NOMO-1 (cell line): ENCODE measurements at regions not wholly inside any gene's neighbourhood (a gene's known extent, or its start where the extent isn't known, plus 50 kb on each side); places are given as distances from the start of the nearest gene placed in this dataset.
"Not testable (repeated sequence)": the region's sequence is repeated elsewhere in the genome, so short reads cannot be mapped to it uniquely, and the experiment has no call there.

ENCODE experiments used
- DNase-seq, 2 experiments: peaks; one replicate each; lab custom pipeline; 2025; ENCODE audit not compliant: unreplicated experiment in 2 of 2; lab: John Stamatoyannopoulos, UW

DNA sequence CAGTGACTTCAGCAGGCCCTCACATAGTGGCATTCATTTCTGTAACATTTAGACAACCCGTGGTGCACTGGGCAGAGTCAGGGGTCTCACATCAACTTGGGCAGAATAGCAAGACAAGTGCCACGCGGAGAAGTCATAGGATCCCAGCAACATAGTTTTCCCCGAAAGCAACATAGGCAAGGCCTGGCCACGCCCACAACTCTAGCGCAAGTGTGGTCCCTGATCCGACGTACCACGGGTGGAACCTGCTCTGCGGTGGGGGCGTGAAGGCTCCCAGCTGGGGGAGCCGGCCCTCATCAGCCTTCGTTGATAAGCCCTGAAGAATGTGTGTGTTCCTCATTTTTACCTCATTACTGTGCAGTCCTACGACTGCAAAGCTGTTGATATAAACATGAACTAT, 261.2 kb downstream of the EIPR1 start:
- DNase-seq = no peak

DNA sequence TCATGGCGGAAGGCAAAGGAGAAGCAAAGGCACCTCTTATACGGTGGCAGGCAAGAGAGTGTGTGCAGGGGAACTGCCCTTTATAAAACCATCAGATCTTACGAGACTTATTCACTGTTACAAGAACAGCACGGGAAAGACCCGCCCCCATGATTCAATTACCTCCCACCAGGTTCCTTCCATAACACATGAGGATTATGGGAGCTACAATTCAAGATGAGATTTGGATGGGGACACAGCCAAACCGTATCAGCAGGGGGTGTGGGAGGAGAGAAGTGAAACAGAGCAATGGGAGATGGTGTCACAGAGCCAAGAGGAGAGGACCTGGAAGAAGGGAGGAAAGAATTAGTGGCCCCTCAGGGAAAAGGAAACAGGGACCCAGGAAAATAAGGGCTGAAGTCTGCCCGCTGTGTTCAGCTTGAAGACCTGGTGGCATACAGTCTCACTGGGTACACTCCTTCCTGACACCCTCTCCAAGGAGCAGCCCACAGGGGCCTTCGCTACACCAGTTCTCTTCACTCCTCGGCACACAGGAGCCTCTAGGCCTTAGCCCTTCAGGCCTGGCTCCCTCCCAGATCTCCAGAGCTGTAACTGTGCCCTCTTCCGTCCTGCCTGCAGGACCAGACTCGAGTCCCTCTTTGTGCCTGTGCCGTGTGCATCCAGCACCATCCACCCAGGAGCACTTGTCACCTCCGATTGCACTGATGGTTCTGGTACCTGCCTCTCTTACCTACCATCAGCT, 262.1 kb downstream of the EIPR1 start:
- DNase-seq = no peak

DNA sequence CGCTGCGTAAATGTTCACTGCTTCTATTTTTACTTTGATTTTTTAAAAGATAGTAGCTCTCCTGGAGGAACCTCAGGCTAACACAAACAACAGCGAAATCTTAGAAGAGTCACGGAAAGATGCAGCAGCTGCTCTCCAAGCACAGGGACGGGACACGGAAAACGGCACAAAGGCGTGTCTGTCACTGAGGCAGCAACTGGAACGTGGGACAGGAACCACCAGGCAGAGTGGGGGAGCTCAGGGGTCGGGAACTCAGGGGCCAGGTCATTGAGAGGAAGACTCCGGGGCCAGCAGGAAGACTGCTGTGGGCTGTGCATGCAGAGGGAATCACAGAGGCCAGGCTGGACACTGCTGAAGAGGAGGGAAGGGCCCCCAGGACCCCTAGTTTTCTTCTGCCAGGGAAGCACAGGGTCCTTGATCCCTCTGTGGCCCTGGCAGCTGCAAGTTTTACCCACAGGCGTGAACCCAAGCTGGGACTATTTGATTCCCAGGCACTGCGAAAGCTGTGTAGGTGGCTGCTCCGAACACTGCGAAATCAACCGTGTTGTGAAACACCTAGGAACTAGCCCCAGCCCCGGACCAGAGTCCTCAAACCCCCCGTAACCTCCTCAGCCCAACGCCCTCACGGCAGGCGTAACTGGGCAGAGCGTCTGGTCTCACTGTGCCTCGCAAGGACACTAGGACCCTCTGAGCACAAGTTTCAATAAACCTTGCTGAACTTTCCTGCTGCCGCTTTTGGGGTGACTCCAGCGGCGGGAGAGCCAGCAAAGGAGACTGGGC, 263.0 kb downstream of the EIPR1 start:
- DNase-seq = no peak

DNA sequence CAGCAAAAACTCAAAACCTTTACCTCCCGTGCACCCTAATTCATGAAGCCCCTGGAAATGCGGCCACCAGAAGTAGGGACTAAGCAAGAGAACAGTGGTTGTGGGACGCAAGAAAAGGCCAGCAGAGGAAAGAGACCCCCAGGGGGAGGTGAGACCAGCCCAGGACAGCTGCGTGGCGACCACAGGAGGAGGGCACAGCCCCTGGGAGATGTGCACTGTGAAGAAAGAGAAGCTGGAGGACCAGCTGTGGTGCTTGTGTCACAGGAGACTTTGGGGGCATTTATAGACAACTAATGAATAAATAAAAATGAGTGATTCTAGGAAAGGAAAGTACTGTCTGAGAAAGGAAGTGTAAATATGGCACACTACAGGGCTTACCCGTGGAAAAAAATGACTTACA, 263.8 kb downstream of the EIPR1 start:
- no peak for DNase-seq

DNA sequence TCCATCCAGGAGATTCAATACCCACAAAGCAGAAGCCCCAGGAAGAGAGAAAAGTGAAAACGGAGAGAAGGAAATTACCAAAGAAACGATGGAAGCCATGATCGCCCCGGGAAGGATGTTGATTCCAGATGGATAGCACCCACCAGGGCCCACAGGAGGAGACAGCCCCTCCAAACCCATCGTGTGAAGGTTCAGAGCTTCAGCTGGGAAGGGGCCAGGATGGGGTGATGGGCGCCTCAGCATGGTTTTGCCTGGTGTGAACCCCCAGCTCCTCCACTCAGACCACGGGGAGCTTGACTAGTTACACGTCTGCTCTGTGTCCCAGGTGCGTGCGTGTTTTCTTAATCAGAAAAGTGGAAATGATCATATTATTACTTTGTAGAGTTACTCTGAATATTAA, 264.5 kb downstream of the EIPR1 start:
- no peak for DNase-seq

DNA sequence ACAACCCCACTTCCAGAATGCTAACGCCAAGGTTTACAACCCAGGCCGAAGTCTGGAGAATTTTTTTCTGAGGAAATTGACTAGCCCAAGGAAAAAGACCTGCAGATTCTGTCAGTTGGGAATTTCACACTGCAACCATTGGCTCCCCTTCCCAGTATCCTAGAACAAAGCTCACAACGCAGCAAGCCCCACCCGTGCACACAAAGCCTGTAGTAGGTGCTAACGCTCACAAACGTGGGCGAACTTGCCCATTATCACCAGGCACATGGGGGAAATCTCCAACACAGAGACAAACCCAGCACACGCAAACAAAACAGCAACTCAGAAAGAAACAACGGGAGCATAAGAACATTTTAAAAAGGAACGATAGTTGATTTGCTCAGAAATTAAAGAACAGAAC, 265.1 kb downstream of the EIPR1 start:
- no peak for DNase-seq

DNA sequence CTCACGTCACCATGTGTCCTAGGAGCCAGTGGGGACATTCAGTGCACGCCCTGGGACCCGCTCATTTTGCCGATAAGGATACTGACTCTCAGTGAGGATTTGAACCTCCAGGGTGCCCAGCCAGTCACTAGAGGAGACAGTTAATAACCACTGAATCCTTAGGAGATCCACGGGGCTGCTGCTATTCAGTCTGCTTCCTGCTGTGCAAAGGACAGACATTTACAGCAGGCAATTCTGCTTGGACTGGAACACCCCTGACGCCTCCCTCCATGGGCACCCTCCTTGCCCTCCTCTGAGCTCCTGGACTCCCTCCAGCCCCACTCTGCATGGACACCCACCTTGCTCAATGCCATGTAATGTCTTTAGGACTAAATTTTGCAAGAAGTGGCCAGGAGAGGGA, 265.5 kb downstream of the EIPR1 start:
- DNase-seq = no peak

DNA sequence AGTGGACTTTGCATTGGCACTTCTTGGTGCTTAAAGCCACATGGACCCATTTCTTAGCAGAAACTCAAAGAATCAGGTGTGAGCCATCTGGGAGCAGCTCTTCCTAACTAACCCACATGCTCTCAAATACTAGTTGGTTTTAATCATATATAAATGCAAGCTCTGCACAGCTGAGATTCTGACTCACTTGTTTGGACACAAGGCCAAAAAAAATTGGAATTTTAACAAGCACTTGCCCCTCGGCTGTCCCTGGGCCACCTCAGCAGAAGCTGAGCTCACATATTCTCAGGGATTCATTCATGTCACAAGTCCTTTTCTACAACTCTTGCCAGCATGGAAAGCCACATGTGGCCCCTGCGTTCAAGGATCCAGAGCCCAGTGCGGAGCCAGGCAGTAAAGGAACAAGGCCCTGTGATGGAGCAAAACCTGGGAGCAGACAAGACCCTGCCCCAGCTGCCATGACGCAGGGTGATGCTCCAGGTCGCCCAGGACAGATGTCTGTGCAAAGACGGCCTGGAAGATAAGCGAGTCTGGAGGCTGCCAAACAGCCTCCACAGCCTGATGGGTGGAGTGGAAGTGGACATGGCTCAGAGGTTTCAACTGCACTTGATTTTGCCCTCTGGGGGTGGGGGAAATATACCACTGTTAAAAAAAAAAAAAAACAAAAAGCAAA, 266.5 kb downstream of the EIPR1 start:
- DNase-seq = no peak

DNA sequence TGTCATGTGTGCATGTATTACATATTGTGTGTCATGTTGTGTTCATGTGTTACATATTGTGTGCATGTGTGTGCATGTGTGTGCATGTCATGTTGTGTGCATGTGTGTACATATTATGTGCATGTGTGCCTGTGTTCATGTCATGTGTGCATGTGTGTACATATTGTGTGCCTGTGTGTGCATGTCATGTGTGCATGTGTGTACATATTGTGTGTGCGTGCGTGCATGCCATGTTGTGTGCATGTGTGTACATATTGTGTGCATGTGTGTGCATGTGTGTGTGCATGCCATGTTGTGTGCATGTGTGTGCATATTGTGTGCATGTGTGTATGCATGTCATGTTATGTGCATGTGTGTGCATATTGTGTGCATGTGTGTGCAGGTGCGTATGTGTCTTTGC, 267.1 kb downstream of the EIPR1 start:
- no peak for DNase-seq

DNA sequence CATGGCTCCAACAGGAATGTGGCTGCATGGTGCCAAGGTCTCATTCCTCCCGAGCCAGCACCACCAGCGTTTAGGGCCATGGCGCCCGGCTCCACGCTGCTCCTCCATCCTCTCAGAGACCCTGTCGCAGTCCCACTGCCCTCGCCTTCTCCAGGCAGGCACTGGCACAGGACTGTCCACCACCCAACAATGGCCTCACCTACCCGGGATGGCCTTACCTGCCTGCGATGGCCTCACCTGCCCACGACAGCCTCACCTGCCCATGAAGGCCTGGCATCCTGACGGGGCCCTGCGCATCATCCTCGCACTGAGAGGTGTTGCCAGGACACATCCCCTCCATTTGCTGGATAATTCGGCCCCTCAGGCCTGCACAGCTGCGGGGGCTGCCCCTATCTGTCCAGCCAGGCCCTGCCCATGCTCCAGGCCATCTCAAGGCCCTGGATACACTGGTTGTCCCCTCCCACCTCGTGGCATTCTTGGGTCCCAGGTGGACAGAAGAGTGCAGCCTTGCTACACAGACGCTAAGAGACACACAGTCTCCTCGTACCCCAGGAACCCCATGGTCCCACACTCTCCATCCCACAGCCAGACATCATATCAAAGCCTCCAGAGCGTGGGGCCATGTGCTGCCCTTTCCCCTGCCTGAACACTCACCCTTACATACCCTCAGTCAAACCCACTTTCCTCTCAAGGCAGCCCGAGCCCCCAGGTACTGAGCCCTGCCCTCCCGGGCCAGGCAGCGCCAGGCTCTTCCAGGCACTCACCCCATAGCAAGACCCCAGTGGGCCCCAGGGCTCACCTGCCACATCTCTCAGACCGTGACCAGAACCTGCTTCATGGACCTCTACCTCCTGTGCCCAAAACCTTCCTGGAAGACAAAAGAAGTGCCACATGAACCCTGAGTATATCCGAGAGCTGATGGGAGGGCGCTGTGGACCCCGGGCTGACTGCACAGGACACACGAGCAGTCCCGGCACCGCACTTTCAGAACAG, 268.6 kb downstream of the EIPR1 start:
- no peak for DNase-seq

DNA sequence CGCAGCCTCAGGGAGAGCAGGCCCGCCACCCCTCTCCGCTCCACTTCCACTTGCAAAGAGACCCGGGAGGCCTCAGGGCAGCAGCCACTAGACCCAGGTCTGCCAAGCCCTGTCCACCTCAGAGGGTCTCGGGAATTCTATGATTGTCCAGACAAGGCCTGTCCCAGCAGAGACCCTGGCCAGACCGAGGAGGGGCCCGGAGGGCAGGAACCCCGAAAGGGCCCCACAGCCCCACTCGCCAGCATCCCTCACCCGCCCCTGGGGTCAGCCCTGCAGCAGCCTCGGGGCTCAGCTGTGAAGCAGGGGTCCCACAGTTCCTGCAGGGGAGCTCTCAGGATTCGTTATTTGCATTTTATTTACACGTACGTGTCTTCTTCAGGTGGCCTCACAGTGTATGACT, 269.5 kb downstream of the EIPR1 start:
- no peak for DNase-seq

DNA sequence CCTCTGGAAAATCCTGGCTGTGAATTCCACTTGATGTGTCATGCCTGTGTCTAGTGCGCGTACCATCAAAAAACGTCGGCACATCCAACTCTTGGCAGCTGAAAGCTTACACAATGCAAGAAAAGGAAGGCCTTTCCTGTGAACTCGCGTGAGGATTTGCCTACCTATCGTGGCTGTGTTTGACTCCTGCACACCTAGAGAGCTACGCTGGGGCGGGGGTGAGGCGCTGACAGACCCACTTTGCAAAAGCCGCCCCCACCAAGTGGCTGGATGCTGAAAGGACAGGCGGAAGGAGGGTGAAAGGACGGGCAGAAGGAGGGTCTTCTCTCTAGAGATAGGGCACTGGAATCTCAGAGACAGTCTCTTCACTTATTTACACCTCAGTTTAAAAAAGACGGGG, 270.1 kb downstream of the EIPR1 start:
- no peak for DNase-seq

DNA sequence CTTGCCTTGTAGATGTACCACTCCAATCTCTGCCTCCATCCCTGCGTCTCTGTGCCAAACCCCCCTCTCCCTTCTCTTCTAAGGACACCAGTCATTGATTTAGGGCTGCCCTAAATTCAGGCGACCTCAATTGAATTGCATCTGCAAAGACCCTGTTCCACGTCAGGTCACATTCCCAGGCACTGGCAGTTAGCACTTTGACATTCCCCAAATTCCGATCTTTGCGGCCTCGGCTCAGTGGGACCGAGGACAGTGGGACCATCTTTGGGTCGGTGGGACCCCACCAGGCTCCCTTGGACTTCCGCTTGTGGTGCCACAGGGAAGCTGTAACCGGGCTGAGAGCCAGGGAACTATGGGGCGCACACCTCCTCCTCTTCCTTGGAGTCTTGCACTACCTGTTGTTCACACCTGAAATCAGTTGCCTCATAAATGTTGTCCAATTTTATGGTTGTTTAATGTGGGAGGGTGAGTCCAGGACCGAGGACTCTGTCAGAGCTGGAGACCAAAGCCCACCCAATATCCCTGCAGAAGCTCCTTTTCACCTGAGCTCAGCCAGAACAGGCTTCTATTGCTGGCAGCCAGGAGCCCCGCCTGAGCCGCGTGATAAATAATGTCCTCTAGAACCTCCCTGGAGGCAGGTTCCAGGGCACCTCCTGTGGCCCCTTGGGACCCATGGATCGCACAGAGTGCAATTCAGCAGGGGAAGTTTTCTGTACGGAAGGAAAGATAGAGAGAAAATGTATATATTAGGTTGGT, 271.6 kb downstream of the EIPR1 start:
- no peak for DNase-seq

DNA sequence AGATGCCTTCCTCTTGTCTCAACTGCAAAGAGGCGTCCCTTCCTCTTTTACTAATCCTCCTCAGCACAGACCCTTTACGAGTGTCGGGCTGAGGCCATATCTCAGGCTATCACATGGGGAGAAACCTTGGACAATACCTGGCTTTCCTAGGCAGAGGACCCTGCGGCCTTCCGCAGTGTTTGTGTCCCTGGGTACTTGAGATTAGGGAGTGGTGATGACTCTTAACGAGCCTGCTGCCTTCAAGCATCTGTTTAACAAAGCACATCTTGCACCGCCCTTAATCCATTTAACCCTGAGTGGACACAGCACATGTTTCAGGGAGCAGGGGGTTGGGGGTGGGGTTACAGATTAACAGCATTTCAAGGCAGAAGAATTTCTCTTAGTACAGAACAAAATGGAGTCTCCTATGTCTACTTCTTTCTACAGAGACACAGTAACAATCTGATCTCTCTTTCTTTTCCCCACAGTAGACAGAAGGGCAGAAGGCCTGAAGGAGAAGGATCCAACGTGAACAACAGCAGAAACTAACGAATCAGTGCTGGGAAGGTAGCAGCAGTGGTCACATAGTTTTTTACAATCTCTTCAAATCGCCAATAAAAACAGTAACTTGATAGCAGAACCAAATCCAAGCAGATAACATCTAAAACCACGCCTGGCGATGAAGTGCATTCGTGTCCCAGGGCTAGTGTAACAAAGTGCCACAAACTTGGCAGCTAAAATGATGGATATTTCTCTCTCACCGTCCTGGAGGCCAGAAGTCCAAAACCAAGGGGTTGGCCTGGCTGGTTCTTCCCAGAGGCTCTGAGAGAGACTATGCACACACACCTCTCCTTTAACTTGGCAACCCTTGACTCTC, 272.4 kb downstream of the EIPR1 start:
- DNase-seq = not testable (repeated sequence)

DNA sequence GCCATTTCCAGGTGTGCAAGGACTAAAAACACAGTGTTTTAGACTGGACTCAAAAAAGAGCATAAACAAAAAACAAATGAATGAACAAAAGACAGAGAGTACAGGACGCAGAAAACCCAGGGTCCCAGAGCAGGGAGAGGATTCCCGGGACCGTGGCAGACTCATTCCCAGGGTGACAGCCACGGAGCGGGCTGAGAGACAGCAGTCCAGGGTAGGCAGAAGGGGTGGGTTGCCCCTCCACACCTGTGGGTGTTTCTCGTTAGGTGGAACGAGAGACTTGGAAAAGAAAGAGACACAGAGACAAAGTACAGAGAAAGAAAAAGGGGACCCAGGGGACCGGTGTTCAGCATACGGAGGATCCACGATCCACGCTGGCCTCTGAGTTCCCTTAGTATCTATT, 273.4 kb downstream of the EIPR1 start:
- DNase-seq = no peak

DNA sequence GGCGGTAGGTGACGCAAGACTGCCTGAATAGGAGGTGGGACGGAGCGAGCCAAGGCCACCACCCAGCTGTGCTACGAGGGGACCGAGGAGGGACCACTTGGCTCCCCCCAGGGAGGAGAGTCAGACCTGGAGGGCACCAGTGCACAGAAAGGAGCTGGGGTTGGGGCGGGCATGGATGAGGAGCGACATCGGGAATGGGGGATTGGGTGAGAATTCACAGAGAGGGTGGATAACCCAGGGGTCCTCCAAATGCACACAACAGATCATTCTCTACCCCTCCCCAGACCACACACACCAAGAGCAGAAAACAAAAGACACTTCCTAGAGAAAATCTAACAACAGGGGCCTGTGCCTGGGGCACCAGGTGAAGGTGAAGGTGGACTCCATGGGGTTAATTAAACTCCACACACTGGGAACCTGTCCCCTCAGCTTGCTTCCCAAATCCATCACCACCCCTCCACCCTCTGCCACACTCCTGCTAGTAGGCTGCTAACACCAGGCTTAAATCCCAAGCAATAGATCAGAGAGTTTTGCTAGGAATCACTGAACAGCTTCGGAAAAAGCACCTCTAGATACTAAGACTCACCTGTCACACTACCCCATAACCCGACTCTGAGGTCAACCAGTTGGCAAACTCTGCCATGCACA, 274.6 kb downstream of the EIPR1 start:
- no peak for DNase-seq

DNA sequence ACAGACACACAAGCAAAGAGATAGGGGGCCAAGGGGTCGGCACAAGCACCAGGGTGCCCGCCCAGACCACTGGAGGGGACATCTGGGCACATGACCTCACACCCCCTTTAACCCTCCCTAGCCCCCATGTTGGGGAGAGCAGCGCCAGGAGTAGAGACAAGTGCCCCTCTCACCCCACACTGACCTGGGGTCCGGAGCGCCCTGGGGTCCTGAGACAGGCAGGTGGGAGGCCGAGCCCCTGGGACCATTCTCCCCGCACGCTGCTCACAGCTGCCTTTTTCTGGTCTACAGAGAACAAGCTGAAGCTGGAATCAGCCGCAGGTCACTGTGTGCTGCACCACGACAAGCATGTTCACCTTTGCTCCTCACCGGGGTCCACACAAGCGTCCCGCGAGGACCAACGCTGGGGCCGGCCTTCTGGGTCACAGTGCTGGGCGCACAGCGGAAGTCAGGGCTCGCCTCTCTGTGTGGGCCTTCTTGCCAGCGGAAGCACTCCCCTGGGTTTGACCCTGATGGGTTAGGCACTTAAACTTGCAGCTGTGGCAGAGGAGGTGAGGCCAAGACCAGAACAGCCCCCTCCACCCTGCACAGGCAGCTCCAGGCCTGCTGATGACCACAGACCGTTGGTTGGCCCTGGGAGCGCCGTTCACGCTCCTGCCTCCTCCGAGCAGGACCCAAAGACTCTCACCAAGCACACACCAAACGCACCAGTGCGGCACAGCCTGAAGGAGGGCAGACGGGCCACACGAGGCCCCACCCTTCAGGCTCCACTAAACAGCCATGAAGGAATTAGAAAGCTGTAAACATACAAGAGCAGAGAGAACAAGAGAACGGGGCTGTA, 275.3 kb downstream of the EIPR1 start:
- no peak for DNase-seq
